GM23338 (cell line): ENCODE measurements at regions not wholly inside any gene's neighbourhood (a gene's known extent, or its start where the extent isn't known, plus 50 kb on each side); places are given as distances from the start of the nearest gene placed in this dataset.
A peak's percentile ranks its signal among the peaks of the same experiment; 100 is the strongest.

Experiments
- ATAC-seq: fragments of 200-7000 bp; cut with Tn5 transposase; 3 replicates; pipeline ENCODE4 v1.9.1; 2020
- DNase-seq: peaks from one replicate; pipeline ENCODE4 v3.0.0-alpha.2; 2015; ENCODE audit warnings: low spot score
- H2AFZ ChIP-seq: fragments of 200-600 bp; sonication (generic); 2 replicates; pipeline ENCODE4 v1.8.0; 2016; ENCODE audit warnings: antibody characterized with exemption, mild to moderate bottlenecking, moderate library complexity
- H3F3A ChIP-seq: fragments of 200-600 bp; sonication (generic); replicated peaks from 2 replicates; pipeline ENCODE4 v1.8.0; 2017; ENCODE audit warnings: antibody characterized with exemption, mixed run types, low read depth
- H3K27ac ChIP-seq: fragments of 200-600 bp; sonication (generic); 2 replicates; pipeline ENCODE4 v1.6.1; 2016; ENCODE audit warnings: low read depth
- H3K27me3 ChIP-seq: fragments of 200-600 bp; sonication (generic); 2 replicates; pipeline ENCODE4 v1.8.0; 2016; ENCODE audit warnings: mild to moderate bottlenecking, mixed run types, moderate library complexity; ENCODE audit not compliant: insufficient read depth
- H3K36me3 ChIP-seq: fragments of 200-600 bp; sonication (generic); 2 replicates; pipeline ENCODE4 v1.8.0; 2016; ENCODE audit warnings: mild to moderate bottlenecking; ENCODE audit not compliant: insufficient read depth
- H3K4me1 ChIP-seq: fragments of 200-600 bp; sonication (generic); 2 replicates; pipeline ENCODE4 v1.8.0; 2016; ENCODE audit warnings: mild to moderate bottlenecking, moderate library complexity; ENCODE audit not compliant: insufficient read depth
- H3K4me2 ChIP-seq: fragments of 200-600 bp; sonication (generic); 2 replicates; pipeline ENCODE4 v1.7.1; 2017; ENCODE audit warnings: mixed run types
- H3K4me3 ChIP-seq: fragments of 200-600 bp; sonication (generic); 2 replicates; pipeline ENCODE4 v1.6.1; 2016; ENCODE audit warnings: mixed run types
- H3K79me2 ChIP-seq: fragments of 200-600 bp; sonication (generic); replicated peaks from 2 replicates; pipeline ENCODE4 v1.8.0; 2017; ENCODE audit warnings: mild to moderate bottlenecking; ENCODE audit not compliant: insufficient read depth
- H3K9me2 ChIP-seq: fragments of 200-600 bp; sonication (generic); 2 replicates; pipeline ENCODE4 v1.8.0; 2017; ENCODE audit not compliant: insufficient read depth
- H4K20me1 ChIP-seq: fragments of 200-600 bp; sonication (generic); replicated peaks from 2 replicates; pipeline ENCODE4 v1.8.0; 2017; ENCODE audit warnings: mild to moderate bottlenecking; ENCODE audit not compliant: insufficient read depth
- H3K27ac Mint-ChIP-seq: 2 replicates; pipeline ENCODE4 v1.8.0; 2020; ENCODE audit warnings: inconsistent platforms, mild to moderate bottlenecking, moderate library complexity, mixed read lengths
- H3K27me3 Mint-ChIP-seq: 3 replicates; pipeline ENCODE4 v1.8.0; 2022; ENCODE audit warnings: low read depth, mild to moderate bottlenecking, moderate library complexity, mixed read lengths, inconsistent platforms; ENCODE audit not compliant: insufficient read depth, poor library complexity
- H3K36me3 Mint-ChIP-seq: 3 replicates; pipeline ENCODE4 v1.8.0; 2021; ENCODE audit warnings: low read depth, mild to moderate bottlenecking, inconsistent platforms, moderate library complexity, mixed read lengths
- H3K4me1 Mint-ChIP-seq: 3 replicates; pipeline ENCODE4 v1.8.0; 2020; ENCODE audit warnings: mild to moderate bottlenecking, inconsistent platforms, mixed read lengths
- H3K4me3 Mint-ChIP-seq: 3 replicates; pipeline ENCODE4 v1.8.0; 2021; ENCODE audit warnings: moderate library complexity, mild to moderate bottlenecking, inconsistent platforms, mixed read lengths
- H3K9me3 Mint-ChIP-seq: 3 replicates; pipeline ENCODE4 v1.8.0; 2020; ENCODE audit warnings: moderate library complexity, mild to moderate bottlenecking, inconsistent platforms, mixed read lengths
- CREB1 ChIP-seq: fragments of 250-450 bp; sonication (Bioruptor Pico); IDR thresholded peaks from 2 replicates; pipeline ENCODE4 v1.5.0; 2020; ENCODE audit warnings: low read depth, mild to moderate bottlenecking, moderate library complexity
- CTCF ChIP-seq, 2 experiments: fragments of 200-600 bp in 1 of 2; sonication (generic) in 1 of 2; conservative IDR thresholded peaks; 2 replicates each; pipeline versions ENCODE4 v1.5.1 to v1.6.1; 2016 to 2017; ENCODE audit warnings: antibody characterized with exemption in 2 of 2, low read depth in 2 of 2, mild to moderate bottlenecking in 2 of 2, moderate library complexity in 1 of 2
- ETS1 ChIP-seq: IDR thresholded peaks from 2 replicates; pipeline ENCODE4 v1.6.1; 2016; ENCODE audit warnings: antibody characterized with exemption
- EZH2 ChIP-seq: fragments of 200-600 bp; sonication (generic); IDR thresholded peaks from one replicate; pipeline ENCODE4 v1.8.0; 2017; ENCODE audit warnings: antibody characterized with exemption, mild to moderate bottlenecking, low read depth; ENCODE audit not compliant: unreplicated experiment
- EZH2phosphoT487 ChIP-seq: fragments of 200-600 bp; sonication (generic); IDR thresholded peaks from one replicate; pipeline ENCODE4 v1.8.1; 2018; ENCODE audit warnings: antibody characterized with exemption; ENCODE audit not compliant: unreplicated experiment
- JUNB ChIP-seq: IDR thresholded peaks from one replicate; pipeline ENCODE4 v1.6.1; 2016; ENCODE audit warnings: antibody characterized with exemption; ENCODE audit not compliant: unreplicated experiment
- NANOG ChIP-seq: IDR thresholded peaks from 2 replicates; pipeline ENCODE4 v1.6.1; 2016; ENCODE audit warnings: antibody characterized with exemption, borderline replicate concordance
- POLR2AphosphoS5 ChIP-seq: IDR thresholded peaks from 2 replicates; pipeline ENCODE4 v1.6.1; 2016; ENCODE audit warnings: antibody characterized with exemption, low read depth
- REST ChIP-seq: IDR thresholded peaks from one replicate; pipeline ENCODE4 v1.6.1; 2018; ENCODE audit warnings: antibody characterized with exemption; ENCODE audit not compliant: unreplicated experiment
- STAT1 ChIP-seq: IDR thresholded peaks from one replicate; pipeline ENCODE4 v1.6.1; 2016; ENCODE audit warnings: antibody characterized with exemption; ENCODE audit not compliant: unreplicated experiment
- ZNF114 ChIP-seq: fragments of 250-450 bp; sonication (Bioruptor Pico); IDR thresholded peaks from 2 replicates; pipeline ENCODE4 v1.5.0; 2020; ENCODE audit warnings: mild to moderate bottlenecking, moderate library complexity
- ZNF331 ChIP-seq: fragments of 250-450 bp; sonication (Bioruptor Pico); IDR thresholded peaks from 2 replicates; pipeline ENCODE4 v1.5.0; 2020; ENCODE audit warnings: low read depth, mild to moderate bottlenecking, moderate library complexity
- ZNF462 ChIP-seq: fragments of 250-450 bp; sonication (Bioruptor Pico); IDR thresholded peaks from 2 replicates; pipeline ENCODE4 v1.5.0; 2020; ENCODE audit warnings: mild to moderate bottlenecking, moderate library complexity

GRCh38 chr5:135265497-135266302 lies 133.3 kb downstream of the MACROH2A1 start:
- peak overlapping the region; percentile 84 for H2AFZ ChIP-seq
- H3K4me1 Mint-ChIP-seq, result 0 out of 3 replicates have a peak, but pooled peaks cover 3% of the 10 kb centered on the region
- H3K9me2 ChIP-seq, result no peaks in the 10 kb centered on the region
- H3K4me1 ChIP-seq, result no peaks in the 10 kb centered on the region
- H3K4me2 ChIP-seq, result no peak overlapping the region
- H3K36me3 Mint-ChIP-seq, result no peaks in the 10 kb centered on the region
- no peaks in the 10 kb centered on the region for H3K79me2 ChIP-seq
- H3K4me3 ChIP-seq, result no peak overlapping the region
- H3K27ac Mint-ChIP-seq, result no peak overlapping the region
- TF ChIP-seq EZH2phosphoT487, result no peak
- no peak for TF ChIP-seq CREB1 (CRISPR knock-in tag)
- TF ChIP-seq EZH2, result no peak
- TF ChIP-seq ETS1, result no peak
- no peak for TF ChIP-seq STAT1
- TF ChIP-seq ZNF462 (CRISPR knock-in tag), result no peak
- TF ChIP-seq CTCF (conservative IDR thresholded peaks at IDR 0.05; ENCODE audit: low read depth in 2 of 2), result no peak
- no peak for TF ChIP-seq ZNF331 (CRISPR knock-in tag)
- TF ChIP-seq REST, result no peak
- no peak for TF ChIP-seq JUNB
- no peak for TF ChIP-seq NANOG
- TF ChIP-seq POLR2AphosphoS5, result no peak
- TF ChIP-seq ZNF114, result no peak
- no peak overlapping the region for H3K4me3 Mint-ChIP-seq
- no peaks in the 10 kb centered on the region for H3K27me3 ChIP-seq
- H3K27ac ChIP-seq, result no peak overlapping the region
- H3K27me3 Mint-ChIP-seq, result peaks cover 2% of the 10 kb centered on the region
- ATAC-seq (no peak), DNase-seq (no peak)
- no peaks in the 10 kb centered on the region for H4K20me1 ChIP-seq
- H3F3A ChIP-seq, result no peaks in the 10 kb centered on the region
- no peaks in the 10 kb centered on the region for H3K9me3 Mint-ChIP-seq
- H3K36me3 ChIP-seq, result no peaks in the 10 kb centered on the region
